HG03565 (cell line): ENCODE measurements at regions not wholly inside any gene's neighbourhood (a gene's known extent, or its start where the extent isn't known, plus 50 kb on each side); places are given as distances from the start of the nearest gene placed in this dataset.
"Not testable (repeated sequence)": the region's sequence is repeated elsewhere in the genome, so short reads cannot be mapped to it uniquely, and the experiment has no call there.

ENCODE experiments used
- ATAC-seq: cut with Tn5 transposase; IDR thresholded peaks from one replicate; pipeline ENCODE4 v1.9.1; 2021; ENCODE audit warnings: mild to moderate bottlenecking, moderate library complexity; ENCODE audit not compliant: unreplicated experiment

DNA sequence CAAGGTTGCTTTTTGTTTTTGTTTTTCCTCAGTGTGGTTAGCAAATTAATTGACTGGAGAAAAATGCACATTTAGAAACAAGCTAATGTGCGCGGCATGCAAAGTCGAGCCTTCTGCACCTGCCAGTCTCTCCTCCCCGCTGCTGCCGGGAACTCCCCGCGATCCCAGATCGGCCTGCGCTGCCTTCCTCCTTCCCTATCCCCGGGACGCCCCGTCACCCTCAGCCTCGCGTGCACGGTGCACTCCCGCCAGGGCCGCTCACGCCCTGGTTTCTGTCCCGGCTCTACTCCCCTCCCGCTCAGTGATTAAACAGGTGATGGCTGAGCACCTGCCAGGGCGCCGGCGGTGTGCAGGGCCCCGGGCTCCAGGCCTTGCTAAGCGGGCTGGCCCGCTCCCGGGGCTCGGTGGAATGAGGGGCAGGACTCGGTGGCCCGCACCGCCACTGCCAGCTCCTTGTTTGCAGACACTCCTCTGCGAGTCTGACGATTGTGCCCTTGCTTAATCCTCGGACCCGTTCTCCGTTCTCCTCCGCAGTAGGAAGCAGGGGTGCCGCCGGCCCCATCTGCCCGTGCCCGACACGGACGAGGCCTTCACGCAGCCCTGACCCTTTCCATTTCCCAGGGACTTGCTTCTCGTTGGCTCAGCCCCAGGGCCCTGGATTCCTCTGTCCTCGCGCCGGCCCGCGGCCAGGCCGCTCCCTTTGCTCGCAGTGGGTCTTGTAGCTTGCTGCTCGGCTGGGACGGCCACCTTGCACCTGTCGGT, 143.4 kb downstream of the TRIML1 start:
- no peak for ATAC-seq

DNA sequence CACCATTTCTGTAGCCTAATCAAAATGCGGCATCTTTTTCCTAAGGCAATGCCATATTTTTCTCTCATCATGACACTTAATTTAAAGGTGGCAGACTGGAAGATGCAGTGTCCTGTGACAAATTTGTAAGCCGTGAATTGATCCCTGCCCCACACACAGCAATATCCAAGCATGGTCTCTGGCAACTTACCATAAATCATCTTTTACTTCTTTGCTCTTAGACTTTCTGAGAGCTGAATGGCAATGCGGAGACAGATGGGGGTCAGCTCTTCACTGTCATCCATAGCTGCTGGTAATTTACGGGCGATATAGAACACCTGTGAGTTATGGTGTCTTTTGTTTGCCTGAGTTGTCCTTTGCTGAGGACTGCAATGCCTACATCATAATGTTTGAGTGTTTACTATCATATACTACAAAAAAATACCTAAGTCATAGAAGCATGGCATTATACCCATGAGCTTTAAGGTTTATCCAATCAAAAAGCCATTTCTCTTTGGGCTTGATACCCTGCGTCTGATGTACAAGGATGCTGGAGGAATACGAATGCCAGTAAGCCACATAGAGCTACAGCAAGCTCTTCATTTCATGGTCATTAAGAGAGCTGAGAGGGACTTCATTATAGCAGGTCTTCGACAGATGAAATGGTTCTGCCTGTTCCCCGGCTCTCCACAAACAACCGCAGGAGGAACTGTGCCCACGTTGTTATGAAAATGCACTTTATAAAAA, 148.1 kb downstream of the TRIML1 start:
- no peak for ATAC-seq

DNA sequence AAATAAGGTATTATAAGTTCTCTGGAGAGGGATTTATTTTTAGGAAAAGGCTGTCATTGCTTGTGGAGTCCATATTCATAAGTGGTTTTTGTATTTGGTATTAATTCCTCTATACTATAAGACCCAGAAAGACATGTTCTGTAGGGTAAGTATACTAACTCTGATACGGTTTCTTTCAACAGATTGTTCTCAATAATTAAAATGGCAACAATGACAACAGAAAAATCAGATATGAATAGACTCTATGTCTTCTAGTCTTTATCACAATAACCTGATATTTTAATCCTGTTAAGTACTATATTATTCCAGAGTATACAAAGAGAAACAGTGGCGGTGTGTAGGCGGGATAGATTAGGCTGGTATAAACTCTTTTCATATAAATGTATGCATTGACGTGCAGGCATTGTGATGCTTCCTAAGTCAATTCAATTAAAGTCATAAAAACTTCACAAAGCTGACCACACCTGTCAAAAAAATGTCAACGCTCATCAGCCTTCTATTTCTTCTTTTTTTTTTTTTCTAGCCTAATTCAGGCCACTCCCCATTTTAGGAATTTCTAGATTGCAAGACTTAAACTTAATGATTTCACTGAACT, 150.4 kb downstream of the TRIML1 start:
- ATAC-seq, result no peak

DNA sequence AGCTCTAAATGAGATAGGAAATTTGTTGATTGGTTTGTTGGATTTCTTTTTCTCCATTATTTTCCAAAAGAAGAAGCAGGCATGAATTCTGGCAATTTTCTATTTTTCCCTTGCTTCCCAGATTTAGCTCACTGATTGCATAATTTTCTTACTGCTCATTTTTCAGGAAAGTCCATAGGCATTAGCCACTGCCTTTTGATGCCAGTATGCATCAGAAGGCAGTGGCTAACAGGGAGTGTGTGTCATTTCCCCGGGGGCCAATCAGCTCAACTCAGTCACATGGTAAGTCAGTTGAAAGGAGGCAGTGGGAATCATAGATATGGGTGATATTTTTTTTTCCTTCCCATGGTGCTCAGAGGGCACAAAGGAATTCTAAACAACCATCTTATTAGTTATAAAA, 156.7 kb downstream of the TRIML1 start:
- ATAC-seq, result no peak

DNA sequence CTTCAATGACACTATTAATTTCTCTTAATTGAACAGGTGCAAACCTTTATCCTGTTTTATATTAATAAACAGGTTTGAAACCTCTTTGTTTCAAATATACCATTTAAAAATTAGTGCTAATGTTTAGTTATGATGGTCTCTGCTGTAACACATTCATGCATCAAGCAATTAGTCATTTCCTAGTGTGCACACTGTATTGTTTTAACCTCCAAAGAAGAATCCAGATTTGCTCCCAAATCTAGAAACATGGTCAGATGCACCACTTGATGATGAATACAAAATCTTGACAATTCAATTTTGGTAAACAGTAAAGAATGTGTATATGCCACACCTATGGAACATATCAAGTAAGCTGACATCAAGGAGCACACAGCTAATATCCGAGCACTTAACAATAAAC, 157.1 kb downstream of the TRIML1 start:
- no peak for ATAC-seq

DNA sequence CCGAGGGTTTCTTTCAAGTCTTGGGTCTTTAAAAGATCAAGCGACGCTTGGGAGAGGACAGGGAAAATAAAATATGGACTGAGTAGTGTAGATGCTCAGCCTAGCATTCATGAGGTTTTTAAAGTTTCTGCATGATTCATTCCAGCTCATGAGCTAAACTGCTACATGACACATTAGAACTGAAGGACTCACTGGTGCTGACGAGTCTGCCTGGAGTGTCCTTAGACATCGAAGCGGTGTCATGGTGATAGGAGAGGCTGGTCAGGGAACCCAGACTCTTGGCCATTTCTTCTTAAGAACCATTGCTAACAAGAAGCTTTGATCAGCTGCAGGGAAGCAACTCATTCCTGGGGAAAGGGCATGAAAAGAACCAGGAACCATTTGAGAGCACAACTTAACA, 158.6 kb downstream of the TRIML1 start:
- no peak for ATAC-seq

DNA sequence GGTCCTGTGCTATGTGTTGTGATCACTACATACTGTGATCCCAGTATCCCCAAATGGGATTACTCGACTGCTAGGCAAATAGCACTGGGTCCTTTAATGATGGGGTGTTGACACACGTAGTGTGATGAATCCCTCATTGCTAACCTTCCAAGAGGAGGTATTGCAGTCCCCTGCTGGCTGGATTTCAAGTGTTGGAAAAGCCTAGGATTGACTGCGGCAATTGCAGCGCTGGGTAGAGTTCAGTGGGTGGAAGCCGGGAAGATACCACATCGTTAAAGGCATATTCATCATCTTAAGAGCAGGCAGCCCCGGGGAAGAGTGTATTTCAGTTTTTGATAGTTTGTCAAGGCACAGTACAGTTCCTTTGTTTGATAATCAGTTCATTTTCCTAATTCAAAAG, 159.9 kb downstream of the TRIML1 start:
- no peak for ATAC-seq

DNA sequence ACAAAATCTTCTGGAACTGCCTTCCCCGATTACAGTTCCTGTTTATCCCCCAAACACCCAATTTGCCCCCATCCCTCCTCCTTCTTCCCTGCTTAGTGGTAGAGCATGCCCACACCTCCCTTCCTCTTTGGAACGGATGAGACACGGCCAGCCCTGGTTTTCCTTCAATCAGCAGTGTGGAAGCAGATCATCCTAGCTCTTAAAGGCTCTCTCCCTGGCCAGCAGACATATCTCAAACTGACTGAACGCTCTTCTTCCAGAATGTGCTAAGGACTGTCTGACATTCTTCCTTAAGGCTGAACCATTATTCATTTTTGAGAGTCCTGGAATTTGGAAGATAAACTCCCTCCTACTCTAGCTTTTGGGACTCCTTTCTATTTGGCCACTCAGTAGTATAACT, 161.1 kb downstream of the TRIML1 start:
- no peak for ATAC-seq

DNA sequence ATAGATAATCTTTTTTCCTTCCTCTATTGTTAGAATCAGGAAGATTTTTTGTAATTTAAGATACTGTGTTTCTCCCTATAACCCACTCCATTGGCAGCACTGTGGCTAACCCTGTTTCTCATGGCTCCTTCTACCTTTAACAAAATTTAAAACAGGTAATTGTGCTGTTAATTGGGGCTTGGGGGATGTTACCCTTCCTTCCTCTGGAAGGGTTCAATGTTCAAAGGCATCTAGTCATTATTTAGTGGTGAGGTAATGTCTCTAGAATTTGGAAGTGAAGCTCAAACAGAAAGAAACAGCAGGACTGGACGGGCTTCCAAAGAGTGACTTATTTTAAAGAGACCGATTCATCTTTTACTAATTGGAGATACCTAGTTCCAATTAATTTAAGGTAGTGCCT, 166.4 kb downstream of the TRIML1 start:
- ATAC-seq, result no peak

DNA sequence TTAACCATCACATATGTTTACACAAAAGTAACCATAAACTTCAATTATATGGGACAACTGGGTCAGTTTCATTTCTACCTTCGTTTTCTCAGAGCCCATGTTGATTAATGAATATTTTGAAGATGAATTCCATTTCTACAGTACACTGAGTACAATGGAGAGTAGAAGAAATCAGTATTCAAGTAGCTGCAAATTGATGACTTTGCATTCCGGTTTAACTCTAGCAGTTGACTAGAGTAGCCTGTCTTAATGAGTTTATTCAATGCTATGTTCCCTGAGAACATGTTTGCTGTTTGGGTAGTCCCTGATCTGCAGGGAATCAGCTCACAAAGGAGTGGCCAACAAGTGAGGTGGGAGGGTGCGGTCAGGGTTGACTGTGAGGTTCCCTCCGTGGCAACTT, 168.3 kb downstream of the TRIML1 start:
- ATAC-seq, result no peak

DNA sequence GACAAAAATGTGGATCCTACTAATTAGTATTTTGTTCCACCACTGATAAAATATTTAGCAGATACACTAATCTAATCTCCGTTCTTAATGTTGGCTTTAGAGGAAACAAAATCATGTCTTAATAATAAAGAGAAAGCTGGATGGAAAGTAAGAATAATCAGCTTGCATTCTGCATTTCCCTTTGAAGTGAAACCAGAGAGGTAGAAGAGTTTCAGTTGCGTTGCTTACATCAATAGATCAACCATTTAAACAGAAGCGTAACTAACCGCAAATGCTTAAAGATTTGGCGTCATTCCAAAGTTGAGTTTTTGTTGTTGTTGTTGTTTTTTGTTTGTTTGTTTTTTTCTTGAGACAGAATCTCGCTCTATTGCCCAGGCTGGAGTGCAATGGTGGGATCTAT, 168.9 kb downstream of the TRIML1 start:
- ATAC-seq, result no peak

DNA sequence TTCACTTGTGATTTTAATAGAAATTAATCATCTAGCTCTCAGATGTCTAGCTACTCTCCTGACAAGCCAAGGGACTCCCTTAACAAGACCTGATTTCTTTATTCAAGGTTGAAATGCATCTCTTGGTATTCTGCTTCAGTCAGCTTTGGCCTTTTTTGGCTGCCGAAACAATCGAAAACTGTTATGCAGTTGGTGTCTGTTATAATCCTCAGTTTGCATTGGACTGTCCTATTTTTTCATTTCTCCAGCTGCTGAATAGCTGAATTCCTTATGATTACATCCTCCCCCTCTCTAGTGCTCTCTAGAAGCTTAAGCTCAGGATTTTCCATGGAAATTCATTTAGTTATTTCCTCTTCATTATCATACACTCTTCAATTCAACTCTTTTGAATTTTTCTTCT, 177.2 kb downstream of the TRIML1 start:
- no peak for ATAC-seq

DNA sequence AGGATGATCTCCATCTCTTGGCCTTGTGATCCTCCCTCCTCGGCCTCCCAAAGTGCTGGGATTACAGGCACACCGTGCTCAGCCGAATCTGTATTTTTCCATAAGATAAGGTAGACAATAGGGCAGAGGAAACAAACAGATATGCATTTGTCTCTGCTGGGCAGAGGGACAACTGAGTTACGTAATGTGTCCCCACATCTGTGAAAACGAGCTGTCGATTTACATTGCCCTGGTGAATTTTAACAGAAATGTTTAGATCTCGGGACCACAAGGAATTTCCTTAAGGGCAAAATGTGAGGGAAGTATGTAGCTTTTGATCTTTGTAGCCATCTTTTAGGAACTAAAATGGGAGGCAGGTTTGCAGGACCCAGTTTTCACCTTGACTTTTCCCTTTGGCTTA, 189.7 kb downstream of the TRIML1 start:
- ATAC-seq, result no peak

DNA sequence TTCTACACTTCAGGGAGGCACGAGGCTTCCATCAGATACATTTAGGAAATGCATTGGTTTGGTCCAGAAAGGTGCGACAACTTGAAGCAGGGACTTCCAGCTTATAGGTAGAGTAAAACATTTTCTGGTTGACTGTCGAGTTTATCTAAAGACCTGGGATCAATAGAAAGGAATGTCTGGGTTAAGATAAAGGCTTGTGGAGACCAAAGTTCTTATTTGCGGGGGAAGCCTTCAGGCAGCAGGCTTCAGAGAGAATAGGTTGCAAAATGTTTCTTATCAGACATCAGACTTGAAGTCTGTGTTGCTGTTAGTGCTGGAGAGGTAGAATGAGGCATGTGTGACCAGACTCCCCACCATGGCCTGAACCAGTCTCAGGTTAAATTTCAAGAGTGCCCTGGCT, 190.3 kb downstream of the TRIML1 start:
- ATAC-seq, result no peak

DNA sequence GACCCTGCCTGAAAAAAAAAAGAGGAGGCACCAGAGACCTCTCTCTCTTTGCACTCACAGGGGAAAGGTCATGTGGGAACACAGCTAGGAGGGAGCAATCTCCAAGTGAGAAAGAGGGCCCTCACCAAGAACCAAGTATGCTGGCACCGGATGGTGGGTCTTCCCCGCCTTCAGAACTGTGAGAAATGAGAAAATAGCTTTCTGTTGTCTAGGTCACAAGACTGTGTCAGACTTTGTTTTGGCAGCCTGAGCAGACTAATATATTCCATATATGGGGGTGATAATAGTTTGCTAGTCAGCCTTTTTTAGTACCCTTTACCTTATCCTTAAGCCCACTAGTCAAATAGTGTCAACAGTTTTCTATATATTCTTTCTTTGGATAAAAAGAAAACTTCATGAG, 193.0 kb downstream of the TRIML1 start:
- ATAC-seq, result no peak

DNA sequence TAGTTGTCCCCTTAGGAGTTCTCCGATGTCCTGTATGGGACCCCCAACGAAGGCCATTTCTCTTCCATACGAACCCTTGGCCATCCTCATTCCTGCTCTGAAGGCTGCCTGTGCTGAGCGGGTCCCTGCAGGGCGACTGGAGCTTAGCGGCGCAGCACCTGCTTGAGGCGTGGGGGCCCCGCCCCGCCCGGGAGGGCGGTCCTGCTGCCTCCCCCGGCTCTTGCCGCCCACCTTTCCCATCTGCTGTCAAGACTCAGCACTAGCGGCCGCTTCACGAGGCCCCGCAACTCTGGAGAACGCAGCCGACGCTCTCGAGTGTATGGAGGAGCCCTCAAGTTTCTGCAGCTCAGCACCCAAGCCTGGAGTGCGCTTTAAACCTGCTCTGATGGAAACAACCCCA, 197.7 kb downstream of the TRIML1 start:
- ATAC-seq, result no peak

DNA sequence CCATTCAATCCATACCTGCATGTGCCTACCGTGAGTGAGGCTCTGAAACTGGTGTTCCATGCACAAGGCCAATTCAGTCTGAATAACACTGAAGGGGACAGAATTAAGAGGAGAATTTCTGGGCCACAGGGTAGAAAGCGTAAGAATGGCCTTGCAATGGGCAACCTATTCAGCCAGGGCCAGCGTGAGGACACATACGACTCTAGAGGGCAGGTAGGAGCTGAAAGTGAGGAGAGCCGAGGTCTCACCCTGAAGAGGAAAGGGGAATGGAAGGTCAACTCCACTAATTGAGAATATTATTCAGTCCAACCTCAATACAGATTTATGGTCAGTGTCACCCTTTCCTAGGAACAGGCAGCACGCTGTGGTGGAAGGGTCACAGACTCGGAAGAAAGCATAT, 202.2 kb downstream of the TRIML1 start:
- no peak for ATAC-seq

DNA sequence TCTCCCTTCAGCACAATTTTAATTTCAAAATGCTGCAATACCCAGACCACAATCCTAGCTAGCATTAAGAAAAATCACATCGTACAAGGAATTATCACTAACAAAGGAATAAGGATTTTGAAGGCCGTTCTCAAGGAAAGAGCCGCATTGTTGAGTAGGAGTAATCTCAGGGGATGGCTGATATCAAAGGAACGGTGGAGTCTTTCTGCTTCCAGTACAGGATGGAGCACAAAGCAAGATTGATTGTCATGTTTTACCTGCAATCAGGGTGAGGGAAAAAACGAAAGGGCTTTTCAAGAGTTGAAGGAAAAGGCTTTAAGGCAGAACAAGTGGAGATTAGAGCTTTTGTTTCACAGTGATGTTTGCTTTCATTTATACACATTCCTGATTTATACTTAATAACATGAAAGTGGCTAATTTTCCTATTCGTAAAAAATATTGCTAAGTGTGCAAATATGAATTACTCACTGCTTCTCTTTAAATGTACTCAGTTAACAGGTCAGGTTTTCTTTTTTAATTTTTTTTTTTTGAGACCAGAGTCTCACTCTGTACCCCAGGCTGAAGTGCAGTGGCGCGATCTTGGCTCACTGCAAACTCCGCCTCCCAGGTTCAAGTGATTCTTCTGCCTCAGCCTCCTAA, 207.0 kb downstream of the TRIML1 start:
- ATAC-seq, result no peak

DNA sequence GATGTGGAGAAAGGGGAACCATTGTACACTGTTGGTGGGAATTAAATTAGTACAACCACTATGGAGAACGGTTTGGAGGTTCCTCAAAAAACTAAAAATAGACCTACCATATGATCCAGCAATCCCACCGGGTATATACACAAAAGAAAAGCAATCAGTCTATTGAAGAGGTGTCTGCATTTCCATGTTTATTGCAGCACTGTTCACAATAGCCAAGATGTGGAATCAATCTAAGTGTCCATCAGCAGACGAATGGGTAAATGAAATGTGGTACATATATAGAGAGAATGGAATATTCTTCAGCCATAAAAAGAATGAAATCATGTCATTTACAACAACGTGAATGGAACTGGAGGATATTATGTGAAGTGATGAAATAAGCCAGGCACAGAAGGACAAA, 208.1 kb downstream of the TRIML1 start:
- no peak for ATAC-seq

DNA sequence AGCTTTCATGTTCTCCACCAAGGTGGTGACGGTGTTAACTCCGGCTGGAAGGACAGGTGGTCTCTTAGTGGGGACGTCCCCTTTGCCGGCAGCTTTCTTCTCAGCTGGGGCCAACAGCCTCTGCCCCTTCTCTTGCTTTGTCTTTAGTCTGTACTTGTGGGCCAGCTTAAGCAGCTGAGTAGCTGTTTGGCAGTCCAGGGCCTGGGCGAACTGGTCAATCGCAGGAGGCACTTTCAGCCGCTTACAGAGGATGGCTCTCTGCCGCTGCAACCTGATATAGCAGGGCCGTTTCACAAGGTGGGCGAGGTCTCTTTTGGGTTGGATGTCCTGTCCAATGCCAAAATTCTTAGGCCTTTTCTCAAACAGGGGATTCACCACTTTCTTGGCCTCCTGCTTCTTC, 210.3 kb downstream of the TRIML1 start:
- ATAC-seq, result not testable (repeated sequence)

DNA sequence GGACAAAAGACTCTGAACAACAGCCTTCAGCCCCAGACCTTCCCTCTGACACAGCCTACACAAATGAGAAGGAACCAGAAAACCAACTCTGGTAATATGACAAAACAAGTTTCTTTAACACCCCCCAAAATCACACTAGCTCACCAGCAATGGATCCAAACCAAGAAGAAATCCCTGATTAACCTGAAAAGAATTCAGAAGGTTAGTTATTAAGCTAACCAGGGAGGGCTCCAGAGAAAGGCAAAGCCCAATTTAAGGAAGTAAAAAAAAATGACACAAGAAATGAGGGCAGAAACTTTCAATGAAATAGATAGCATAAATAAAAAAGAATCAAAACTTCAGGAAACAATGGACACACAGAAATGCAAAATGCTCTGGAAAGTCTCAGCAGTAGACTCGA, 224.0 kb downstream of the TRIML1 start:
- ATAC-seq, result no peak

DNA sequence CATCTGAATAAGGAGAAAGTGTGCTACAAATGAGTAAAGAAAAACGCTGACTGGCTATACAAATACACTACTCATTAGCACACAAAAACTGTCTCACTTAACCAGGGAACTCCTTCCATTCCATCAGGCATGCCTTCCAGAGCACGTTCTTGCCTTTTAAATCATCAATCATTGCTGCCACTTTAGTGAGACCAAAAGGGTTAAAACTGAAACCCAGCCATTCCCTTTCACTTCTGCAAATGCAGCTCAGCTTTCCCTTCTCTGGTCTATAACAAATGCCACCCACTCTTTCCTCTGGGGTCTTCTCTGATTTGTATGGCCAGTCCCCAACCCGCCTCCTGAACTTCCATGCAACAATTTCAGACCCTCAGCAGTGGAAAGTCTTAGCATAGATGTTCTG, 231.5 kb downstream of the TRIML1 start:
- ATAC-seq, result no peak
